ENCODE measurements at regions not wholly inside any gene's neighbourhood (a gene's known extent, or its start where the extent isn't known, plus 50 kb on each side); places are given as distances from the start of the nearest gene placed in this dataset.

DNA sequence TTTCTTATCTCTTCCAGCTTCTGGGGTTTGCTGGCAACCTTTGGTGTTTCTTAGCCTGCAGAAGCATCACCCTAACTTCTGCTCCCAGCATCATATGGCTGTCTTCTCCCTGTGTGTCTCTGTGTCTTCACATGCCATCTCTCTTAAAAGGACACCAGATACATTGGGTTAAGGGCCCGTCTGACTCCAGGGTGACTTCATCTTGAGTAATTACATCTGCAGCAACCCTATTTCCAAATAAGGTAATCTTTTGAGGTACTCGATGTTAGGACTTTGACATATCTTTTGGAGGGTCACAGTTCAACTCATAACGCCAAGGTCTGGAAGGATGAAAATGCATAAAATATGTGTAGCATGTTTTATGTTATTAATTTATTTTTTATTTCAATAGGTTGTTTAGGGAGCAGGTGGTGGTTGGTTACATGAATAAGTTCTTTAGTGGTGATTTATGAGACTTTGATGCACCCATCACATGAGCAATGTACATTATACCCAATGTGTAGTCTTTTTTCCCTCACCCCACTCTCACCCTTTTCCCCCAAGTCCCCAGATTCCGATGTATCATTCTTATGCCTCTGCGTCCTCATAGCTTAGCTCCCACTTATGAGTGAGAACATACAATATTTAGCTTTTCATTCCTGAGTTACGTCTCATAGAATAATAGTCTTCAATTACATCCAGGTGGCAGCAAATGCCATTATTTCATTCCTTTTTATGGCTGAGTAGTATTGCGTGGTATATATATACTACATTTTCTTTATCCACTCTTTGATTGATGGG lies 131.1 kb downstream of the TBXT start:
- Histone ChIP-seq H3K27ac (ENCODE audit: insufficient read depth, low read depth, low read length) (no peak overlapping the region), H3K9ac (replicated peaks; ENCODE audit: extremely low read depth, insufficient read depth, low read length) (no peak overlapping the region), H3K4me1 (ENCODE audit: control insufficient read depth, extremely low read depth, insufficient read depth, low read length) (no peaks in the 10 kb centered on the region), H4K20me1 (replicated peaks; ENCODE audit: control insufficient read depth, extremely low read depth, insufficient read depth, low read length) (no peaks in the 10 kb centered on the region), H3K27me3 (ENCODE audit: control insufficient read depth in 2 of 2, insufficient read depth in 2 of 2, low read length in 2 of 2) (no peaks in the 10 kb centered on the region), H3K4me2 (ENCODE audit: insufficient read depth, low read length) (no peak overlapping the region), H3K9me3 (replicated peaks; ENCODE audit: control insufficient read depth, insufficient read depth, low read length) (no peaks in the 10 kb centered on the region), H2AFZ (ENCODE audit: low read depth, low read length) (no peak overlapping the region), H3K9me1 (replicated peaks; ENCODE audit: control insufficient read depth, extremely low read depth, insufficient read depth, low read length) (no peaks in the 10 kb centered on the region), H3K36me3 (ENCODE audit: control insufficient read depth in 2 of 2, extremely low read depth in 1 of 2, insufficient read depth in 2 of 2, low read length in 2 of 2) (no peaks in the 10 kb centered on the region), H3K4me3 (replicated peaks in 1 of 3; ENCODE audit: insufficient read depth in 1 of 3, low read depth in 1 of 3, low read length in 3 of 3) (no peak overlapping the region), H3K79me2 (ENCODE audit: control insufficient read depth, insufficient read depth, low read length) (no peaks in the 10 kb centered on the region)
- no peak for DNase-seq (ENCODE audit: low read depth, low spot score)
- FAIRE-seq = no peak
- intact Hi-C loops (cut with micrococcal nuclease) (no loop called here), dilution Hi-C loops (cut with MboI; ENCODE audit: extremely low pct_ligation_motif_present, low sequenced_read_pairs) (no loop called here)
- no TSS peak for BruUV-seq (replicated peaks)
- ChIA-PET POLR2A (no interaction called here), CTCF (no interaction called here)
- TF ChIP-seq POLR2A (IDR thresholded peaks at IDR 0.05; ENCODE audit: low read depth, low read length) (no peak), EZH2 (IDR thresholded peaks at IDR 0.05; ENCODE audit: borderline replicate concordance, low read depth, low read length, severe bottlenecking) (no peak)
- TF ChIP-seq, protein P1, sequence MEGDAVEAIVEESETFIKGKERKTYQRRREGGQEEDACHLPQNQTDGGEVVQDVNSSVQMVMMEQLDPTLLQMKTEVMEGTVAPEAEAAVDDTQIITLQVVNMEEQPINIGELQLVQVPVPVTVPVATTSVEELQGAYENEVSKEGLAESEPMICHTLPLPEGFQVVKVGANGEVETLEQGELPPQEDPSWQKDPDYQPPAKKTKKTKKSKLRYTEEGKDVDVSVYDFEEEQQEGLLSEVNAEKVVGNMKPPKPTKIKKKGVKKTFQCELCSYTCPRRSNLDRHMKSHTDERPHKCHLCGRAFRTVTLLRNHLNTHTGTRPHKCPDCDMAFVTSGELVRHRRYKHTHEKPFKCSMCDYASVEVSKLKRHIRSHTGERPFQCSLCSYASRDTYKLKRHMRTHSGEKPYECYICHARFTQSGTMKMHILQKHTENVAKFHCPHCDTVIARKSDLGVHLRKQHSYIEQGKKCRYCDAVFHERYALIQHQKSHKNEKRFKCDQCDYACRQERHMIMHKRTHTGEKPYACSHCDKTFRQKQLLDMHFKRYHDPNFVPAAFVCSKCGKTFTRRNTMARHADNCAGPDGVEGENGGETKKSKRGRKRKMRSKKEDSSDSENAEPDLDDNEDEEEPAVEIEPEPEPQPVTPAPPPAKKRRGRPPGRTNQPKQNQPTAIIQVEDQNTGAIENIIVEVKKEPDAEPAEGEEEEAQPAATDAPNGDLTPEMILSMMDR (IDR thresholded peaks at IDR 0.05; ENCODE audit: extremely low read depth in 1 of 2, insufficient read depth in 1 of 2, low read depth in 1 of 2, low read length in 2 of 2) = no peak

DNA sequence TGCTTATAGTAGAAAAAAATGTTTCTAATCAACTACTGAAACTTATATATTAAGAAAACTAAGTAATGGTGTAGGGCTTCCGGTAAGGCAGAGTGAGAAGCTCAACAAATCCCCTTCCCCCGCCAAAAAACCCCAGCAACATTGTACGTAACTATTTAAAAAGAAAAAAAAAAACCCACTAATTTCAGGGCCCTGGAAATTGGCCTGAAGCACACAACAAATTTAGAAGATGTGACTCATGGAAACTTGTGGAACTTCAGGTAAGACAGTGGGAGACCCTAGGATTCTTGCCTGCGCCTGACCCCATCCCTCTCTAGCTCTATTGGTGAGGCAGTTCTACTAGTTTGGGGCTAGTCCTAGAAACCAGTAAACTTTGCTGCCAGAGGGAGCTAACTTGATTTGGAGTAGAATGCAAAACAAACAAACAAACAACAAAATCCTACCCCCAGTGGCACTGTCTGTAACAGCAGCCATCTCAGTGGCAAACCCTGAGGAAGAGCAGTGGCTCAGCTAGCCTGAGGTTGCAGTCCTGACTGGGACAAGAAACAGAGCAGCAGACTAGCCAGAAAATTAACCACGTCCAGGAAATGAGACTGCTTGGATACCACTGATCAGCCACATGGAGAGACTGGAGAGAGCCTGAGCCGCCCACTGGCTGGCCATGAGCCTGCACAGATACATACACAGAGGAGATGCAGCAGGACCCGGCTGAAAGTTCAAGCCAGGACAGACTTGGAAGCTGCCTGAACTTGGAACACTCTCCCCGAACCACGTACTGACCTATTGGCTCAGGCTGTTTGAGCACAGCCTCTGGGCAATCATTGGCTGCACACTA lies 135.1 kb downstream of the TBXT start:
- no peak overlapping the region for H3K9ac ChIP-seq (replicated peaks; ENCODE audit: extremely low read depth, insufficient read depth, low read length)
- no peaks in the 10 kb centered on the region for H3K4me1 ChIP-seq (ENCODE audit: control insufficient read depth, extremely low read depth, insufficient read depth, low read length)
- H2AFZ ChIP-seq (ENCODE audit: low read depth, low read length) = no peak overlapping the region
- dilution Hi-C loops (cut with MboI; ENCODE audit: extremely low pct_ligation_motif_present, low sequenced_read_pairs) = no loop called here
- H3K27ac ChIP-seq (ENCODE audit: insufficient read depth, low read depth, low read length) = no peak overlapping the region
- POLR2A ChIA-PET = no interaction called here
- no peaks in the 10 kb centered on the region for H3K9me3 ChIP-seq (replicated peaks; ENCODE audit: control insufficient read depth, insufficient read depth, low read length)
- H4K20me1 ChIP-seq (replicated peaks; ENCODE audit: control insufficient read depth, extremely low read depth, insufficient read depth, low read length) = no peaks in the 10 kb centered on the region
- no peaks in the 10 kb centered on the region for H3K27me3 ChIP-seq (ENCODE audit: control insufficient read depth in 2 of 2, insufficient read depth in 2 of 2, low read length in 2 of 2)
- no peaks in the 10 kb centered on the region for H3K9me1 ChIP-seq (replicated peaks; ENCODE audit: control insufficient read depth, extremely low read depth, insufficient read depth, low read length)
- CTCF ChIA-PET = no interaction called here
- H3K4me3 ChIP-seq (replicated peaks in 1 of 3; ENCODE audit: insufficient read depth in 1 of 3, low read depth in 1 of 3, low read length in 3 of 3) = no peak overlapping the region
- FAIRE-seq (no peak), DNase-seq (ENCODE audit: low read depth, low spot score) (no peak)
- BruUV-seq (replicated peaks) = no TSS peak
- H3K4me2 ChIP-seq (ENCODE audit: insufficient read depth, low read length) = no peak overlapping the region
- no peaks in the 10 kb centered on the region for H3K79me2 ChIP-seq (ENCODE audit: control insufficient read depth, insufficient read depth, low read length)
- H3K36me3 ChIP-seq (ENCODE audit: control insufficient read depth in 2 of 2, extremely low read depth in 1 of 2, insufficient read depth in 2 of 2, low read length in 2 of 2) = no peaks in the 10 kb centered on the region
- intact Hi-C loops (cut with micrococcal nuclease) = no loop called here
- no peak for TF ChIP-seq EZH2 (IDR thresholded peaks at IDR 0.05; ENCODE audit: borderline replicate concordance, low read depth, low read length, severe bottlenecking)
- TF ChIP-seq MYC (IDR thresholded peaks at IDR 0.05; ENCODE audit: low read depth, low read length) = no peak
- TF ChIP-seq POLR2A (IDR thresholded peaks at IDR 0.05; ENCODE audit: low read depth, low read length) = no peak
- no peak for TF ChIP-seq GATA2 (IDR thresholded peaks at IDR 0.05; ENCODE audit: insufficient read depth, insufficient read length, low read depth, low read length)
- TF ChIP-seq FOS (IDR thresholded peaks at IDR 0.05; ENCODE audit: borderline replicate concordance, insufficient read depth, low read length) = no peak
- TF ChIP-seq, protein P2, sequence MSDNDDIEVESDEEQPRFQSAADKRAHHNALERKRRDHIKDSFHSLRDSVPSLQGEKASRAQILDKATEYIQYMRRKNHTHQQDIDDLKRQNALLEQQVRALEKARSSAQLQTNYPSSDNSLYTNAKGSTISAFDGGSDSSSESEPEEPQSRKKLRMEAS (IDR thresholded peaks at IDR 0.05; ENCODE audit: insufficient read depth, insufficient read length) = no peak
- no peak for TF ChIP-seq JUN (IDR thresholded peaks at IDR 0.05; ENCODE audit: borderline replicate concordance, insufficient read depth, insufficient read length, low read depth)
- no peak for TF ChIP-seq POLR2AphosphoS5 (IDR thresholded peaks at IDR 0.05; ENCODE audit: insufficient read depth, low read depth, low read length)
- TF ChIP-seq, protein P1 (IDR thresholded peaks at IDR 0.05; ENCODE audit: extremely low read depth in 1 of 2, insufficient read depth in 1 of 2, low read depth in 1 of 2, low read length in 2 of 2) = no peak

Measured in endothelial cell of umbilical vein (primary cell).